SKM-1 treated with dmso at 0.1 percent for 144 hours (cell line): ENCODE measurements at regions not wholly inside any gene's neighbourhood (a gene's known extent, or its start where the extent isn't known, plus 50 kb on each side); places are given as distances from the start of the nearest gene placed in this dataset.
"Not testable (repeated sequence)": the region's sequence is repeated elsewhere in the genome, so short reads cannot be mapped to it uniquely, and the experiment has no call there.

Experiments
- DNase-seq: peaks from one replicate; lab custom pipeline; 2025; ENCODE audit not compliant: unreplicated experiment; lab: John Stamatoyannopoulos, UW

- DNase-seq = no peak
Observed at GRCh38 chr1:81183051-81183450, 617.7 kb upstream of the ADGRL2 start.

- DNase-seq = no peak
Observed at GRCh38 chr1:81179242-81179641, 621.5 kb upstream of the ADGRL2 start.

- DNase-seq = not testable (repeated sequence)
Observed at GRCh38 chr1:81178431-81179093, 622.2 kb upstream of the ADGRL2 start.

- DNase-seq = no peak
Observed at GRCh38 chr1:81174811-81175476, 625.8 kb upstream of the ADGRL2 start.

DNA sequence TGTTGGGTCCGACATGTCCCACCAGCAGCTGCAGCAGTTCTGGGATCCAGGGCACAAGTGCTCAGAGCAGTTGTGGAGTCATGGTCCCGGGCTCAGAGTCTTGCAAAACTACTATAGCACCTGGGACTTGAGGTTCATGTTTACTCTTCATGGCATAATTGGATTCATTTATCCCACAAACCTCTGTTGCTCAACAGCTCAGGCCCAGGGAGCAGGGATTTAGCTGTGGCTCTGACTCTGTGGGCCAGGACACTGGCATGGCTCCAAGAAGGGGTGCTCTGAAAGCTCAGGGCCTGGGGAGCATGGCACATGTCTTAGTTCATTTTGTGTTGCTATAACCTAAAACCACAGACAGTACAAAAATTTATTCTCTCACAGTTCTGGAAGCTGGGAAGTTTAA lies 626.7 kb upstream of the ADGRL2 start:
- DNase-seq = no peak

DNA sequence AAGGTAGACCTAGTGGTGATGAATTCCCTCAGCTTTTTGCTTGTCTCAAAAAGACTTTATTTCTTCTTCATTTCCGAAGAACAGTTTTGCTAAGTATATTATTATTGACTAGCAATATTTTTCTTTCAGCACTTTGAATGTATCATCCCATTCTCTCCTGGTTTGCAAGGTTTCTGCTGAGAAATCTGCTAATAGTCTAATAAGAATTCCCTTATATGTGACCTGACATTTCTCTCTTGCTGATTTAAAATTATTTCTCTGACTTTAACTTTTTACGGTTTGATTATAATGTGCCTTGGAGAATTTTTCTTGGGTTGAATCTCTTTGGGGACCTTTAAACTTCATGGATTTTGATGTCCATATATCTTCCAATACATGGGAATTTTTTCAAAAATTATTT lies 628.3 kb upstream of the ADGRL2 start:
- DNase-seq = no peak

DNA sequence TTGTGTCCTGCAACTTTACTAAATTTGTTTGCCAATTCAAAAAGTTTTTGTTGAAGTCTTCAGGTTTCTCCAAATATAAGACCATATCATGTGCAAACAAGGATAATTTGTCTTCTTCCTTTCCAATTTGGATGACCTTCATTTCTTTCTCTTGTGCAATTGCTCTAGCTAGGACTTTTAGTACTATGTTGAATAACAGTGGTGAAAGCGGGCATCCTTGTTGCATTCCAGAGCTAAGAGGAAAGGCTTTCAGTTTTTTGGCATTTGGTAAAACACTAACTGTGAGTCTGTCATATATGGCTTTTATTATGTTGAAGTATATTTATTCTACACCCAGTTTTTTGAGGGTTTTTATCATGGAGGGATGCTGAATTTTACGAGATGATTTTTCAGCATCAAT lies 630.0 kb upstream of the ADGRL2 start:
- no peak for DNase-seq

GRCh38 chr1:81165963-81166362 lies 634.8 kb upstream of the ADGRL2 start:
- DNase-seq = no peak

DNA sequence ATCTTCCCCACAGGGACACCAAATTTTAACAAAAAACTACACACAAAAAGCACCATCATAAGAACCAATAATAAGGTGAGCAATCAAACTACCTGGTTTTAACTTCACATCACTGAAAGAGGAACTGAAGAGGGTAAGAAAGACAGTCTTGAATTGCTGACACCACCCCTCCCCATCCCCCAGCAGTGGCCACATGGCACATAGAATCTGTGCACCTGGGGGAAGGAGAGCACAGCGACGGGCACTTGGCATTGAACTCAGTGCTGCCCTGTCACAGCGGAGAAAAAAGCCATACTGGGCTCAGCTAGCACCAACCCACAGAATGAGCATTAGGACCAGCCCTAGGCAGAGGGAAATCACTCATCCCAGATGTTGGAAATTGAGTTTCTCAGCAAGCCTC lies 640.0 kb upstream of the ADGRL2 start:
- DNase-seq = no peak

DNA sequence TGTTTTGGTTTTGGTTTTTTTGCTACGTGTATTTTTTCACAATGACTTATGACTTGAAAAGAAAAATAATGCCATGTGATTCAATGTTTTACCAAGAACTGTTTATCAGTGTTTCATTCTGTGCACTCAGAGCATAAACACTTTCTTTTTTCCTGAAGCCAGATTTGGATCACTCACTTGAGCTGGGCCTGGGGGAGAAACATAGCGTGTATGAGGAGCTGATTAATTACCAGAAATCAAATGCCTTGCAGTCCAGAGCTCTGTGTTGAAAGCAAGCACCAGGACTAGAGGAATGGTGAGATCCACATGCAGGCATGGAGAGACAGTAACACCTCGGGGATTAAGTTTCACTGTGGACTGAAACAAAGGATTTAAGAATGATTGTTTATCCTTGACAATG lies 642.1 kb upstream of the ADGRL2 start:
- no peak for DNase-seq

DNA sequence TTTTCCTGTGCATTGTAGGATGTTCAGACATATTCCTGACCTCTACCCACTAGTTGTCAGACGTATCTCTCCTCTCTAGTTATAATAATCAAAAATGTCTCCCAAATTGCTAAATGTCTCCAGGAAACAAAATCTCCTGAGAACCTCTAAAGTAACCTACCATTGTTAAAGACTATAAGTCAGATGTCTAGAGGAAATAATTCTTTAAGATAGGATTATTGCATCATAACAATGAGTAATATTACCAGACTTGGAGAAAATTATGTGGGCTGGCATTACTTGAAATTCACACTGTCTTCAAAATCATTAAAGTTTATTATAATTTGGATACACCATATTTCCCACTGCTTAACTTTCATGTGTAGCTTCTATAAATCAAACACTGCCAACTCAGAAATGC lies 643.0 kb upstream of the ADGRL2 start:
- DNase-seq = no peak

DNA sequence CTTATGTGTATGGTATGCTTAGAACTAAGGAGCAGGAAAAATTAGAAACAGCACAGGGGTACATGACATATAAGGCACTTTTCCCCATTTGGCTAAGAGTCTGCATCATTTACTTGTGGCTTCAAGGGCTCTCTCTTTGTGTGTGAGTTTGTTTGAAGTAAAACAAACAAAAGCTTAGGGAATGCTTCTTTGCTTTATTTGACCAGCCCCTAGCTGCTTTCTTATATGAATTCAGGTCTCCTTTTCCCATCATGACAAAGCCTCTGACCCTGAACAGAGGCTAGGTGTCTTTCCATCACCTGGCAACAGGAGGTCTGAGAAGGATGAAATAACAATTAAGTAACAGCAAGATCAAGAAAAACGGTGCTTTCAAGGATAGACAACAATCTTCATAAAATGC lies 643.8 kb upstream of the ADGRL2 start:
- no peak for DNase-seq

DNA sequence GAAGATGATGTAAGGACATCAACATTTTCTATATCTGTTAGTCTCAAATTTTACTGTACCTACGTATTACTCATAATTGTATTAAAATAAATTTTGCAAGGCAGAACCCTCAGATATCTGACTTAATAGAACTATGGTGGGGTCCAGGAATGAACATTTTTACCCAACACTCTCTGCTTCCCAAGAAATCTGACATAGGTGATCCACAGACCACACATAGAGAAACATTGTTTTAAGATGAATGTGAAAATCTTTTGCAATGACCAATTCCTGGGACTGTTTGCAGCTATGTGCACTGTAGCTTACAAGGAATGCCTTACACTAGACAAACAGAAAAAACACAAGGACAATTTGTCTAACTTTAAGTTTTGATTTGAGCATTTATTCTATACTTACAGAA lies 645.6 kb upstream of the ADGRL2 start:
- DNase-seq = no peak

DNA sequence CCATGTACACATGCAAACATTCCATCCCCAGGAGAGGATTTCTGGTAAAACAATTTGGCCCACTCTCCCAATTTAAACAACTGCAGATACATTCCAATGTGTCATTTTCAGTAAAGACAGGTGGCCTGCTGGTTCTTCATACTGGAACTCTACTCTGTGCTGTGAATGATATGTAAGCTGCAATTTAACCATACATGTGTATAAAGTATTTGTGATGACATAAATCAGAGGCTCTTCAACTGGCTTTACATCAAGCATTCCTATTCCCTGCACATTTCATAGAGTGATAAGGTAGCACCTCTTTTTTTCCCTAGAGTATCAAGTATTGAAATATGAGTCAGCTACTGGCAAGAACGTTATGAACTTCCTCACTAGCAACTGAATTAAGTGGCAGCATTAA lies 649.5 kb upstream of the ADGRL2 start:
- no peak for DNase-seq

DNA sequence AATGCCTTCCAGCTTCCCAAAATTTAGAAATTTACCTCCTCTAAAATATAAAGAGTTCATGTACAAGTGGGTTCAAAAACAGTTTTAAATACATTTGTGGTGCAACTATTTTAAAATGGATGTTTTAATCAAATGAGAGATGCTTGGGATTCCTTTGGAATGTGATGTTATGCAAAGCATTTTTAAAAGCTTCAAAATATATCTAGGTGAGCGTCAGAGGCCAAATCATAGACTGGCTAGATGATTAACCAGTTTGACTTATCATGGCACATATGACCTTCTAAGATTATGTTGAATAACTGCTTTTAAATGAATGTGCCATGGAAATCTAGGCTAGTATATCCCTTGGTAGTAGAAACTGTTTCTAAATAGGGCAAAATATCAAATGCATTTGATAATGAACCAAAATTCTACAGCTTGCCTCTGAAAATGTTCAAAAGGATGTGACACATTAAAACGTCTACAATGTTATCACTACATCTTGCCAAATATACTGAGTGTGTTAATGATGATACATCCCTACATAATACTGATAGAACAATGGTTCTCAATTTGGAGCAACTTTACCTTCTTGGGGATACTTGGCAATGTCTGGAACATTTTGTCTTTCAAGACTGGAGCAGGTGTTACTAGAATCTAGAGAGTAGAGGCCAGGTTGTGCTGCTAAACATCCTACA lies 650.9 kb upstream of the ADGRL2 start:
- no peak for DNase-seq

DNA sequence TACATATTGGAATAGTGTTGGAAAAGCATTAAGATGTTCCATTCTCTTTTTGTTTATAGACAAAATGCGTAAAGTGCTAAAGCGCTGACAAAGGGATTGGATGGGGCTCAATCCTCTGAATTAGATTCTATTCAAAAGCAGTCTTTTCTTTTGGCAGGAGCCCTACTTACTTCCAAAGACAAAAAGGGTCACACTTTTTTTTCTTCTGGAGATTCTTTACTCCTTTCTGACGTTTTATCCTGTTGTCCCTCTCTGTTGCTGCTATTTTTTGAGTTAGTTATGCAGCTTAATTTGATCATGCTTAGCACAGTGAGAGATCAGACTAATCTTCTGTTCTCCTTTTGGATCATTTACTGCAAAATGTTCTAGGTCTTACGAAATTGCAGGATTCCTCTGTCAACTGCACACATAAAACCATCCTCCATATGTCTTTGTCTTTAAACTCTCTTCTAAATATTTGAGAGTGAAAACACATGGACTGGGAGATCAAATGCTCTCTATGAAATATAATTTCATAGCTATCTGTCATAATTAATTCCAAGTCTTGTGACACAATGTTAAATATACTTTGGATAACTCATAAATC lies 656.4 kb upstream of the ADGRL2 start:
- no peak for DNase-seq

GRCh38 chr1:81142099-81142826 lies 658.5 kb upstream of the ADGRL2 start:
- no peak for DNase-seq

DNA sequence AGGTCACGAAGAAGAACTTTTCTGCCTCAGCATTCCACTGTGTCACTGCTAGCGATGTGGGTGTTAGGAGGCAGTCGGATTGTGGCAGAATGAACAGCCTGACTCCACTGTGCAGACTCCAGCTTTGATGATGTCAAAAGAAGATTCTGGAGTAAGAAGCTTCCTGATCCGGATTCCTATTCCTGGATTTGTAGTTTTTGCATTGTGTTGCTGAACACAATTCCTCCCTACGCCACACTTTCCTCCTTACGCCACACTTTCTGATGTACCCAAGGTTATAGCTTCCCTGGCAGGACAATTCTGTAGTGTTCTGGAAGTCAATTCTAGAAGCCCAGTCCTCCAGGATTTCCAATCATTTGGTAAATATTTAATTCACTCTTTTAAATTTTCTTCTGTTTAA lies 665.2 kb upstream of the ADGRL2 start:
- no peak for DNase-seq

GRCh38 chr1:81129776-81130175 lies 671.0 kb upstream of the ADGRL2 start:
- DNase-seq = no peak

DNA sequence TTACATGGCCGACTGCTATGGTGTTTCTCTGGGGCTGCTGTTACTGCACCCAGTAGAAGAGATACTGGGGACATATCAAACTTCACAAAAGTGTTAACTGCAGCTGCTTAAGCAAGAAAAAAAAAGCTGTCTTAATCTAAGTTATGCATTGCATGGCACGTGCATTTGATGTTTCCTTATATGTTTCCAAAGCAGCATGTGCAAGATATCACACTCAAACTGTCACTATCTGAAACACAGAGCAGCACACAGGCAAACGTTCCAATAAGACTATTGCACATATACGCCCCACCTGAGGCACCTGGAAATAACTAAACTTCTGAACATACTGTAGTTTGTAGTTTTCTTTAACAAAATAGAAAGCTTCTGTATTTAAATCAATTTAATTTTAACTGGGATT lies 671.4 kb upstream of the ADGRL2 start:
- DNase-seq = no peak

GRCh38 chr1:81128079-81128478 lies 672.7 kb upstream of the ADGRL2 start:
- no peak for DNase-seq
